Erythroblast (primary cell): ENCODE measurements at regions not wholly inside any gene's neighbourhood (a gene's known extent, or its start where the extent isn't known, plus 50 kb on each side); places are given as distances from the start of the nearest gene placed in this dataset.

ENCODE experiments used
- GATA1 ChIP-seq: IDR thresholded peaks from 2 replicates; pipeline ENCODE4 v1.6.1; 2011; ENCODE audit warnings: low read depth, mild to moderate bottlenecking, control low read depth, low read length, moderate library complexity
- POLR2A ChIP-seq: IDR thresholded peaks from 2 replicates; pipeline ENCODE4 v1.6.1; 2011; ENCODE audit warnings: mild to moderate bottlenecking, low read length

DNA sequence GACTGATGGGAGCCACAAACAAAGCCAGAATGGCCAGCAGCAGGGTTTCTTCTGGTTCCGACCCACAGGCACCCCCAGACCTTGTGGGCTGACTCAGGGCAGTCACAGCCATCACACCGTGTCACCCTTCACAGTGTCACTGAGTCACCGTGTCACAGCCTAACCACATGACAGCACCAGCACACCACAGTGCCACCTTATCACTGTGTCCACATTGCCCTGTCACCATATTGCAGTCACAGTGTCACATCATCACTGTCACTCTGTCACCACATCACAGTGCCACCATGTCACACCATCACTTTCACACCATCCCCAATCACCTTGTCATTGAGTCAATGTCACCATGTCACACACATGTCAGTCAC lies 77.0 kb downstream of the OAT start:
- no peak for TF ChIP-seq POLR2A
- no peak for TF ChIP-seq GATA1
